Epithelial cell of esophagus (primary cell): ENCODE measurements at regions not wholly inside any gene's neighbourhood (a gene's known extent, or its start where the extent isn't known, plus 50 kb on each side); places are given as distances from the start of the nearest gene placed in this dataset.

Experiments
- DNase-seq: peaks from one replicate; pipeline ENCODE4 v3.0.0; 2010; ENCODE audit warnings: low read depth
- H3K4me3 ChIP-seq: 2 replicates; pipeline ENCODE4 v1.5.1; 2011; ENCODE audit warnings: mild to moderate bottlenecking, low read length, control low read depth
- CTCF ChIP-seq: IDR thresholded peaks from 2 replicates; pipeline ENCODE4 v1.5.1; 2011; ENCODE audit warnings: low read depth, mild to moderate bottlenecking, low read length, control low read depth, inconsistent platforms; ENCODE audit not compliant: insufficient read depth; ENCODE audit errors: missing control alignments

- H3K4me3 ChIP-seq, result no peak overlapping the region
- no peak for TF ChIP-seq CTCF
- no peak for DNase-seq
These were observed 343.6 kb downstream of the SPRY1 start for GRCh38 chr4:123740236-123740635.

- no peak overlapping the region for H3K4me3 ChIP-seq
- no peak for TF ChIP-seq CTCF
- DNase-seq, result no peak
These were observed 345.3 kb downstream of the SPRY1 start for GRCh38 chr4:123741906-123742305.

GRCh38 chr4:123743848-123744247 is 347.3 kb downstream of the SPRY1 start:
- DNase-seq, result no peak
- TF ChIP-seq CTCF, result no peak

GRCh38 chr4:123744664-123745290 is 348.2 kb downstream of the SPRY1 start:
- no peak overlapping the region for H3K4me3 ChIP-seq
- no peak for TF ChIP-seq CTCF
- DNase-seq, result no peak

More at GRCh38 chr4:123743848-123744247, 347.3 kb downstream of the SPRY1 start:
- H3K4me3 ChIP-seq, result no peak overlapping the region

- no peak overlapping the region for H3K4me3 ChIP-seq
- no peak for TF ChIP-seq CTCF
- no peak for DNase-seq
These were observed 350.4 kb downstream of the SPRY1 start for GRCh38 chr4:123747016-123747415.

GRCh38 chr4:123748806-123749205 is 352.2 kb downstream of the SPRY1 start:
- TF ChIP-seq CTCF, result no peak
- no peak overlapping the region for H3K4me3 ChIP-seq
- DNase-seq, result no peak

GRCh38 chr4:123749383-123749782 is 352.8 kb downstream of the SPRY1 start:
- no peak for DNase-seq
- TF ChIP-seq CTCF, result no peak

More at GRCh38 chr4:123749383-123749782, 352.8 kb downstream of the SPRY1 start:
- H3K4me3 ChIP-seq, result no peak overlapping the region
